ENCODE measurements at regions not wholly inside any gene's neighbourhood (a gene's known extent, or its start where the extent isn't known, plus 50 kb on each side); places are given as distances from the start of the nearest gene placed in this dataset.

GRCh38 chr4:56215141-56215783 is 172.0 kb downstream of the AASDH start:
- Mint-ChIP-seq H3K27me3 (ENCODE audit: unreplicated experiment) (peaks cover 2% of the 10 kb centered on the region), H3K9me3 (ENCODE audit: unreplicated experiment) (peaks cover 10% of the 10 kb centered on the region), H3K36me3 (ENCODE audit: low read depth, unreplicated experiment) (peaks cover 16% of the 10 kb centered on the region), H3K4me1 (ENCODE audit: unreplicated experiment) (peaks cover 16% of the 10 kb centered on the region), H3K27ac (ENCODE audit: unreplicated experiment) (peak overlapping the region; percentile 81), H3K4me3 (ENCODE audit: unreplicated experiment) (no peak overlapping the region)
- no peak for TF ChIP-seq CTCF (IDR thresholded peaks at IDR 0.05; ENCODE audit: unreplicated experiment)
- DNase-seq (ENCODE audit: low spot score), result no peak

GRCh38 chr4:56213543-56213942 is 173.7 kb downstream of the AASDH start:
- peaks cover 22% of the 10 kb centered on the region for H3K36me3 Mint-ChIP-seq (ENCODE audit: low read depth, unreplicated experiment)
- H3K27ac Mint-ChIP-seq (ENCODE audit: unreplicated experiment), result no peak overlapping the region
- no peak for DNase-seq (ENCODE audit: low spot score)
- peaks cover 16% of the 10 kb centered on the region for H3K4me1 Mint-ChIP-seq (ENCODE audit: unreplicated experiment)
- no peak for TF ChIP-seq CTCF (IDR thresholded peaks at IDR 0.05; ENCODE audit: unreplicated experiment)
- no peak overlapping the region for H3K4me3 Mint-ChIP-seq (ENCODE audit: unreplicated experiment)
- peaks cover 1% of the 10 kb centered on the region for H3K27me3 Mint-ChIP-seq (ENCODE audit: unreplicated experiment)
- peaks cover 10% of the 10 kb centered on the region for H3K9me3 Mint-ChIP-seq (ENCODE audit: unreplicated experiment)

- peaks cover 22% of the 10 kb centered on the region for H3K36me3 Mint-ChIP-seq (ENCODE audit: low read depth, unreplicated experiment)
- DNase-seq (ENCODE audit: low spot score), result no peak
These were observed 174.5 kb downstream of the AASDH start for GRCh38 chr4:56212774-56213173.

GRCh38 chr4:56211202-56211601 is 176.1 kb downstream of the AASDH start:
- Mint-ChIP-seq H3K27ac (ENCODE audit: unreplicated experiment) (no peak overlapping the region), H3K4me3 (ENCODE audit: unreplicated experiment) (peak overlapping the region; percentile 32), H3K9me3 (ENCODE audit: unreplicated experiment) (peaks cover 10% of the 10 kb centered on the region), H3K36me3 (ENCODE audit: low read depth, unreplicated experiment) (peaks cover 22% of the 10 kb centered on the region), H3K4me1 (ENCODE audit: unreplicated experiment) (peaks cover 12% of the 10 kb centered on the region), H3K27me3 (ENCODE audit: unreplicated experiment) (no peaks in the 10 kb centered on the region)
- no peak for DNase-seq (ENCODE audit: low spot score)
- no peak for TF ChIP-seq CTCF (IDR thresholded peaks at IDR 0.05; ENCODE audit: unreplicated experiment)

More at GRCh38 chr4:56212774-56213173, 174.5 kb downstream of the AASDH start:
- TF ChIP-seq CTCF (IDR thresholded peaks at IDR 0.05; ENCODE audit: unreplicated experiment), result no peak
- Mint-ChIP-seq H3K27me3 (ENCODE audit: unreplicated experiment) (no peaks in the 10 kb centered on the region), H3K4me1 (ENCODE audit: unreplicated experiment) (peaks cover 16% of the 10 kb centered on the region), H3K4me3 (ENCODE audit: unreplicated experiment) (no peak overlapping the region), H3K9me3 (ENCODE audit: unreplicated experiment) (peaks cover 10% of the 10 kb centered on the region), H3K27ac (ENCODE audit: unreplicated experiment) (no peak overlapping the region)

- Mint-ChIP-seq H3K27me3 (ENCODE audit: unreplicated experiment) (no peaks in the 10 kb centered on the region), H3K4me3 (ENCODE audit: unreplicated experiment) (no peak overlapping the region), H3K4me1 (ENCODE audit: unreplicated experiment) (peaks cover 6% of the 10 kb centered on the region), H3K27ac (ENCODE audit: unreplicated experiment) (no peak overlapping the region), H3K36me3 (ENCODE audit: low read depth, unreplicated experiment) (peaks cover 22% of the 10 kb centered on the region), H3K9me3 (ENCODE audit: unreplicated experiment) (peaks cover 10% of the 10 kb centered on the region)
- TF ChIP-seq CTCF (IDR thresholded peaks at IDR 0.05; ENCODE audit: unreplicated experiment), result no peak
- no peak for DNase-seq (ENCODE audit: low spot score)
These were observed 176.9 kb downstream of the AASDH start for GRCh38 chr4:56210397-56210796.
